PC-3 (cell line): ENCODE measurements at regions not wholly inside any gene's neighbourhood (a gene's known extent, or its start where the extent isn't known, plus 50 kb on each side); places are given as distances from the start of the nearest gene placed in this dataset.
"Not testable (repeated sequence)": the region's sequence is repeated elsewhere in the genome, so short reads cannot be mapped to it uniquely, and the experiment has no call there.

Experiments used
- EZH2phosphoT487 ChIP-seq: fragments of 300-600 bp; sonication (generic); IDR thresholded peaks from 2 replicates; pipeline ENCODE4 v1.6.1; 2018; ENCODE audit warnings: mild to moderate bottlenecking, antibody characterized with exemption, low read length, borderline replicate concordance
- TF ChIP-seq, protein P1 (sequence below): fragments of 300-600 bp; sonication (generic); conservative IDR thresholded peaks from 2 replicates; pipeline ENCODE4 v1.5.1; 2017; ENCODE audit warnings: antibody characterized with exemption, low read depth, mild to moderate bottlenecking, low read length

- TF ChIP-seq, protein P1, sequence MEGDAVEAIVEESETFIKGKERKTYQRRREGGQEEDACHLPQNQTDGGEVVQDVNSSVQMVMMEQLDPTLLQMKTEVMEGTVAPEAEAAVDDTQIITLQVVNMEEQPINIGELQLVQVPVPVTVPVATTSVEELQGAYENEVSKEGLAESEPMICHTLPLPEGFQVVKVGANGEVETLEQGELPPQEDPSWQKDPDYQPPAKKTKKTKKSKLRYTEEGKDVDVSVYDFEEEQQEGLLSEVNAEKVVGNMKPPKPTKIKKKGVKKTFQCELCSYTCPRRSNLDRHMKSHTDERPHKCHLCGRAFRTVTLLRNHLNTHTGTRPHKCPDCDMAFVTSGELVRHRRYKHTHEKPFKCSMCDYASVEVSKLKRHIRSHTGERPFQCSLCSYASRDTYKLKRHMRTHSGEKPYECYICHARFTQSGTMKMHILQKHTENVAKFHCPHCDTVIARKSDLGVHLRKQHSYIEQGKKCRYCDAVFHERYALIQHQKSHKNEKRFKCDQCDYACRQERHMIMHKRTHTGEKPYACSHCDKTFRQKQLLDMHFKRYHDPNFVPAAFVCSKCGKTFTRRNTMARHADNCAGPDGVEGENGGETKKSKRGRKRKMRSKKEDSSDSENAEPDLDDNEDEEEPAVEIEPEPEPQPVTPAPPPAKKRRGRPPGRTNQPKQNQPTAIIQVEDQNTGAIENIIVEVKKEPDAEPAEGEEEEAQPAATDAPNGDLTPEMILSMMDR: not testable (repeated sequence)
- not testable (repeated sequence) for TF ChIP-seq EZH2phosphoT487
These were observed 119.3 kb upstream of the ZNF658 start for GRCh38 chr9:66781240-66781639.
